Neural progenitor cell (in vitro differentiated cells): ENCODE measurements at regions not wholly inside any gene's neighbourhood (a gene's known extent, or its start where the extent isn't known, plus 50 kb on each side); places are given as distances from the start of the nearest gene placed in this dataset.

Experiments
- CTCF ChIP-seq: fragments of 200-600 bp; sonication (generic); IDR thresholded peaks from 2 replicates; pipeline ENCODE4 v1.5.1; 2017; ENCODE audit warnings: antibody characterized with exemption, mild to moderate bottlenecking
- EZH2 ChIP-seq: fragments of 200-600 bp; sonication (generic); IDR thresholded peaks from 2 replicates; pipeline ENCODE4 v1.6.1; 2017; ENCODE audit warnings: antibody characterized with exemption, mild to moderate bottlenecking, moderate library complexity

GRCh38 chr5:159548517-159548916, 218.2 kb upstream of the IL12B start:
- TF ChIP-seq CTCF (no peak), EZH2 (no peak)
